HG03280 (cell line): ENCODE measurements at regions not wholly inside any gene's neighbourhood (a gene's known extent, or its start where the extent isn't known, plus 50 kb on each side); places are given as distances from the start of the nearest gene placed in this dataset.

ENCODE experiments used
- ATAC-seq: cut with Tn5 transposase; IDR thresholded peaks from one replicate; pipeline ENCODE4 v1.9.1; 2021; ENCODE audit warnings: mild to moderate bottlenecking, moderate library complexity; ENCODE audit not compliant: unreplicated experiment

GRCh38 chr3:153596401-153596800 lies 434.4 kb downstream of the RAP2B start:
- no peak for ATAC-seq

- ATAC-seq = no peak
Observed at GRCh38 chr3:153599685-153600084, 437.7 kb downstream of the RAP2B start.

GRCh38 chr3:153600896-153601295 lies 438.9 kb downstream of the RAP2B start:
- no peak for ATAC-seq

- ATAC-seq = no peak
Observed at GRCh38 chr3:153601374-153601853, 439.4 kb downstream of the RAP2B start.

- no peak for ATAC-seq
Observed at GRCh38 chr3:153602801-153603200, 440.8 kb downstream of the RAP2B start.

- ATAC-seq = no peak
Observed at GRCh38 chr3:153614140-153614539, 452.1 kb downstream of the RAP2B start.

- no peak for ATAC-seq
Observed at GRCh38 chr3:153614563-153614962, 452.5 kb downstream of the RAP2B start.

GRCh38 chr3:153615863-153616262 lies 453.8 kb downstream of the RAP2B start:
- ATAC-seq = no peak

- no peak for ATAC-seq
Observed at GRCh38 chr3:153617463-153617862, 455.4 kb downstream of the RAP2B start.

- no peak for ATAC-seq
Observed at GRCh38 chr3:153618176-153618575, 456.1 kb downstream of the RAP2B start.

GRCh38 chr3:153619268-153619667 lies 457.2 kb downstream of the RAP2B start:
- ATAC-seq = no peak

GRCh38 chr3:153621953-153622352 lies 459.9 kb downstream of the RAP2B start:
- peak; percentile 95 for ATAC-seq

- no peak for ATAC-seq
Observed at GRCh38 chr3:153623834-153624233, 461.8 kb downstream of the RAP2B start.

- ATAC-seq = no peak
Observed at GRCh38 chr3:153624310-153625030, 462.4 kb downstream of the RAP2B start.

GRCh38 chr3:153625506-153625905 lies 463.5 kb downstream of the RAP2B start:
- no peak for ATAC-seq

GRCh38 chr3:153626158-153626557 lies 464.1 kb downstream of the RAP2B start:
- ATAC-seq = no peak

GRCh38 chr3:153628591-153628990 lies 466.6 kb downstream of the RAP2B start:
- ATAC-seq = no peak

- no peak for ATAC-seq
Observed at GRCh38 chr3:153629148-153629547, 467.1 kb downstream of the RAP2B start.

- no peak for ATAC-seq
Observed at GRCh38 chr3:153631102-153631501, 469.1 kb downstream of the RAP2B start.

- ATAC-seq = no peak
Observed at GRCh38 chr3:153631664-153632063, 469.6 kb downstream of the RAP2B start.

GRCh38 chr3:153633407-153633806 lies 471.4 kb downstream of the RAP2B start:
- ATAC-seq = no peak

- no peak for ATAC-seq
Observed at GRCh38 chr3:153634683-153635082, 472.7 kb downstream of the RAP2B start.

GRCh38 chr3:153639631-153640030 lies 477.6 kb downstream of the RAP2B start:
- ATAC-seq = no peak
